Right lobe of liver (tissue), 4 donors: ENCODE measurements at regions not wholly inside any gene's neighbourhood (a gene's known extent, or its start where the extent isn't known, plus 50 kb on each side); places are given as distances from the start of the nearest gene placed in this dataset.

Source experiments
- CTCF ChIP-seq, 4 donors: fragments of 200-600 bp in 3 of 4; fragments of 450-650 bp in 1 of 4; IDR thresholded peaks; one replicate each; pipeline versions ENCODE4 v1.5.1 to v1.8.0; 2016 to 2022; ENCODE audit warnings: antibody characterized with exemption in 4 of 4, mild to moderate bottlenecking in 2 of 4
- POLR2A ChIP-seq: fragments of 450-650 bp; IDR thresholded peaks from one replicate; pipeline ENCODE4 v1.6.1; 2017; ENCODE audit warnings: antibody characterized with exemption, mild to moderate bottlenecking
- donor health status: DM: no; HTN: no; CAD: no.
- donor health status: DM: no; HTN: no; CAD: no.
- donor health status: DM: no; HTN: yes; CAD: no.

- TF ChIP-seq CTCF (IDR thresholded peaks at IDR 0.05): no peak
- no peak for TF ChIP-seq POLR2A
Observed at GRCh38 chr9:105037139-105037538, 109.2 kb upstream of the ABCA1 start.
